ENCODE measurements at regions not wholly inside any gene's neighbourhood (a gene's known extent, or its start where the extent isn't known, plus 50 kb on each side); places are given as distances from the start of the nearest gene placed in this dataset.

DNA sequence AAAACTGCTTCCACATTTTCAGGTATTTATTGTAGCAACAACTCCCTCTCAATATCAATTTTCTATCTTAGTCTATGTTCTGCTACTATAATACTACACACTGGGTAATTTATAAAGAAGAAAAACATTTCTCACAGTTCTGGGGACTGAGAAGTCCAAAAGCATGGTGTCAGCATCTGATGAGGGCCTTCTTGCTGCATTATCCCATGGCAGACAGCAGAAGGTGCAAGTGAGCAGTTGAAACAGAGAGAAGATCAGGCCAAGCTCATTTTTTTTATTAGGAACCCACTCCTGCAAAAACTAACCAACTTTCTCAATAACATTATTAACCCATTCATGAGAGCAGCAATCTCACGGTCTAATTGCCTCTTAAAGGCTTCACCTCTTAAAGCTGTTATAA is 376.0 kb downstream of the RAB28 start:
- TF ChIP-seq, protein P1, sequence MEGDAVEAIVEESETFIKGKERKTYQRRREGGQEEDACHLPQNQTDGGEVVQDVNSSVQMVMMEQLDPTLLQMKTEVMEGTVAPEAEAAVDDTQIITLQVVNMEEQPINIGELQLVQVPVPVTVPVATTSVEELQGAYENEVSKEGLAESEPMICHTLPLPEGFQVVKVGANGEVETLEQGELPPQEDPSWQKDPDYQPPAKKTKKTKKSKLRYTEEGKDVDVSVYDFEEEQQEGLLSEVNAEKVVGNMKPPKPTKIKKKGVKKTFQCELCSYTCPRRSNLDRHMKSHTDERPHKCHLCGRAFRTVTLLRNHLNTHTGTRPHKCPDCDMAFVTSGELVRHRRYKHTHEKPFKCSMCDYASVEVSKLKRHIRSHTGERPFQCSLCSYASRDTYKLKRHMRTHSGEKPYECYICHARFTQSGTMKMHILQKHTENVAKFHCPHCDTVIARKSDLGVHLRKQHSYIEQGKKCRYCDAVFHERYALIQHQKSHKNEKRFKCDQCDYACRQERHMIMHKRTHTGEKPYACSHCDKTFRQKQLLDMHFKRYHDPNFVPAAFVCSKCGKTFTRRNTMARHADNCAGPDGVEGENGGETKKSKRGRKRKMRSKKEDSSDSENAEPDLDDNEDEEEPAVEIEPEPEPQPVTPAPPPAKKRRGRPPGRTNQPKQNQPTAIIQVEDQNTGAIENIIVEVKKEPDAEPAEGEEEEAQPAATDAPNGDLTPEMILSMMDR (IDR thresholded peaks at IDR 0.05; ENCODE audit: low read depth, low read length), result no peak
- no peak for TF ChIP-seq EZH2phosphoT487 (IDR thresholded peaks at IDR 0.05; ENCODE audit: low read depth)
